Peyer's patch (tissue), 4 donors: ENCODE measurements at regions not wholly inside any gene's neighbourhood (a gene's known extent, or its start where the extent isn't known, plus 50 kb on each side); places are given as distances from the start of the nearest gene placed in this dataset.

Source experiments
- DNase-seq, 3 donors: peaks; one replicate each; pipeline ENCODE4 v3.0.0-alpha.2; 2017 to 2019
- H3K27ac ChIP-seq, 4 donors: fragments of 200-600 bp; sonication (generic); one replicate each; pipeline ENCODE4 v1.5.1; 2016 to 2019
- H3K27me3 ChIP-seq, 2 donors: fragments of 200-600 bp; sonication (generic); one replicate each; pipeline ENCODE4 v1.5.1; 2019
- H3K36me3 ChIP-seq, 3 donors: fragments of 200-600 bp; sonication (generic); one replicate each; pipeline ENCODE4 v1.5.1; 2016 to 2019
- H3K4me1 ChIP-seq, 4 donors: fragments of 200-600 bp; sonication (generic); one replicate each; pipeline ENCODE4 v1.5.1; 2016 to 2019
- H3K4me3 ChIP-seq, 4 donors: fragments of 200-600 bp; sonication (generic); 1 replicate in 3 of 4; 2 replicates in 1 of 4; pipeline ENCODE4 v1.5.1; 2016 to 2019; ENCODE audit warnings: mild to moderate bottlenecking in 1 of 4
- H3K9me3 ChIP-seq, 4 donors: fragments of 200-600 bp; sonication (generic); one replicate each; pipeline ENCODE4 v1.5.1; 2016 to 2019; ENCODE audit warnings: mild to moderate bottlenecking in 1 of 4
- CTCF ChIP-seq, 6 experiments: fragments of 450-650 bp in 4 of 6; fragments of 200-600 bp in 2 of 6; sonication (generic) in 1 of 6; IDR thresholded peaks; one replicate each; pipeline ENCODE4 v1.5.1; 2017 to 2019; ENCODE audit warnings: antibody characterized with exemption in 6 of 6, mild to moderate bottlenecking in 3 of 6, moderate library complexity in 1 of 6
- POLR2A ChIP-seq, 2 donors: fragments of 450-650 bp; IDR thresholded peaks; one replicate each; pipeline ENCODE4 v1.5.1; 2017; ENCODE audit warnings: antibody characterized with exemption in 2 of 2, mild to moderate bottlenecking in 2 of 2, moderate library complexity in 2 of 2

- no peak overlapping the region for H3K27ac ChIP-seq
- no peak for DNase-seq
- no peaks in the 10 kb centered on the region for H3K4me1 ChIP-seq
- no peaks in the 10 kb centered on the region for H3K9me3 ChIP-seq
- no peaks in the 10 kb centered on the region for H3K27me3 ChIP-seq
- TF ChIP-seq POLR2A (IDR thresholded peaks at IDR 0.05) (no peak), CTCF (IDR thresholded peaks at IDR 0.05) (no peak)
- no peaks in the 10 kb centered on the region for H3K36me3 ChIP-seq
- no peak overlapping the region for H3K4me3 ChIP-seq
Measured at GRCh38 chr15:100703032-100703578, 100.7 kb downstream of the ASB7 start.

- H3K36me3 ChIP-seq: no peaks in the 10 kb centered on the region
- H3K4me3 ChIP-seq: no peak overlapping the region
- H3K9me3 ChIP-seq: no peaks in the 10 kb centered on the region
- no peak for DNase-seq
- H3K27ac ChIP-seq: no peak overlapping the region
- H3K4me1 ChIP-seq: no peaks in the 10 kb centered on the region
- H3K27me3 ChIP-seq: no peaks in the 10 kb centered on the region
- no peak for TF ChIP-seq CTCF (IDR thresholded peaks at IDR 0.05)
- no peak for TF ChIP-seq POLR2A (IDR thresholded peaks at IDR 0.05)
Measured at GRCh38 chr15:100703671-100704070, 101.3 kb downstream of the ASB7 start.

DNA sequence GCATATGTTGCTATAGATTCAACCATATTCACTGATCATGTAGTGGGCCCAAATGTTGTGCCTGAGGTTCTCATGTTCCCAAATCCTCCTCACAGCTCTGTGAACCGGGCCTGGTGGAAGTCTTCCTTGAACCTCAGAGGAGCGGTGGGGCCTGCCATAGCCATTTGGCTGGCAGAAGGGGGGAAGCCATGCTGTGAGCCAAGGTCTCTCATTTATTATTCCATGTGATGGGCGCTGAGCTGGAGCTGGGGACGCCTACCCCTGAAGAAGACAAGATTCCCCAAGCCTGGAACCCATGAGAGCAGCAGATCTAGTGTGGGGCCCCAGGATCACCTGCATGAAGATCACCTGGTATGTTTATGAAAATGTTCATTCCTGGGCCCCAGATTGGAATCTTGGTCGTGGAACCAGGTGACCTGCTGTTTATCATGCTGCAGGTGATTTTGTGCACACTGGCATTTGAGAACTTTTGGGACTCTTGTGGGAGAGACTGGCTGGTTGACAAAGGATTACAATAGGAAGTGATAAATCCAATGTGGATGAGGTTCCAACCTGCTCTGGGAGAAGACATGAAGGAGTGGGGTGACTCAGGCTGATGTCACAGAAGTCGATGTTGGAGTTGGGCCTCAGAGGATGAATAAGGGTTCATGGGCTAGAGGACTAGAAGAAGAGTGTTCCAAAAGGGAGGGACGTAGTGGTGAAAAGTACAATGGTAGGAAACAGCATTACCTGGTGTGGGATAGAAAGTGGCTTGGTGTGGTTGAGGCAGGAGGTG, 102.1 kb downstream of the ASB7 start:
- no peak for TF ChIP-seq CTCF (IDR thresholded peaks at IDR 0.05)
- no peak for TF ChIP-seq POLR2A (IDR thresholded peaks at IDR 0.05)
- no peak overlapping the region for H3K4me3 ChIP-seq
- H3K27me3 ChIP-seq: no peaks in the 10 kb centered on the region
- H3K9me3 ChIP-seq: no peaks in the 10 kb centered on the region
- no peaks in the 10 kb centered on the region for H3K4me1 ChIP-seq
- H3K36me3 ChIP-seq: no peaks in the 10 kb centered on the region
- peak in 1 of 3 donors; percentile 13 for DNase-seq
- H3K27ac ChIP-seq: no peak overlapping the region

- no peaks in the 10 kb centered on the region for H3K36me3 ChIP-seq
- peak in 1 of 3 donors; percentile 21 for DNase-seq
- no peak for TF ChIP-seq POLR2A (IDR thresholded peaks at IDR 0.05)
- TF ChIP-seq CTCF (IDR thresholded peaks at IDR 0.05): no peak
- H3K4me3 ChIP-seq: no peak overlapping the region
- no peak overlapping the region for H3K27ac ChIP-seq
- H3K4me1 ChIP-seq: no peaks in the 10 kb centered on the region
- no peaks in the 10 kb centered on the region for H3K9me3 ChIP-seq
- H3K27me3 ChIP-seq: no peaks in the 10 kb centered on the region
Measured at GRCh38 chr15:100705065-100705464, 102.7 kb downstream of the ASB7 start.

GRCh38 chr15:100705841-100706240, 103.5 kb downstream of the ASB7 start:
- Histone ChIP-seq H3K27me3 (no peaks in the 10 kb centered on the region), H3K36me3 (no peaks in the 10 kb centered on the region), H3K9me3 (no peaks in the 10 kb centered on the region), H3K4me3 (no peak overlapping the region), H3K27ac (no peak overlapping the region), H3K4me1 (no peaks in the 10 kb centered on the region)
- DNase-seq: peak in 1 of 3 donors; percentile 30
- TF ChIP-seq POLR2A (IDR thresholded peaks at IDR 0.05) (no peak), CTCF (IDR thresholded peaks at IDR 0.05) (no peak)
